H9 (cell line): ENCODE measurements at regions not wholly inside any gene's neighbourhood (a gene's known extent, or its start where the extent isn't known, plus 50 kb on each side); places are given as distances from the start of the nearest gene placed in this dataset.

ENCODE experiments used
- DNase-seq: peaks from one replicate; pipeline ENCODE4 v3.0.0-alpha.2; 2017
- H2AFZ ChIP-seq: one replicate; pipeline ENCODE4 v1.6.1; 2013; ENCODE audit warnings: mild to moderate bottlenecking, low read length, control low read depth, moderate library complexity
- H2AK5ac ChIP-seq: 2 replicates; pipeline ENCODE4 v1.6.1; 2013; ENCODE audit warnings: low read length, control low read depth, mixed read lengths; ENCODE audit not compliant: insufficient read length
- H2BK120ac ChIP-seq: one replicate; pipeline ENCODE4 v1.6.1; 2013; ENCODE audit warnings: low read depth, mild to moderate bottlenecking, low read length, control low read depth, inconsistent platforms; ENCODE audit not compliant: poor library complexity, severe bottlenecking
- H2BK12ac ChIP-seq: 2 replicates; pipeline ENCODE4 v1.6.1; 2013; ENCODE audit warnings: low read length, control low read depth, mixed read lengths, low read depth; ENCODE audit not compliant: insufficient read length
- H2BK15ac ChIP-seq: 2 replicates; pipeline ENCODE4 v1.6.1; 2013; ENCODE audit warnings: low read depth, low read length, control low read depth
- H2BK20ac ChIP-seq: one replicate; pipeline ENCODE4 v1.6.1; 2013; ENCODE audit warnings: low read depth, mild to moderate bottlenecking, low read length, control low read depth, inconsistent platforms; ENCODE audit not compliant: poor library complexity, severe bottlenecking
- H2BK5ac ChIP-seq: 2 replicates; pipeline ENCODE4 v1.6.1; 2013; ENCODE audit warnings: low read length, control low read depth, mixed read lengths; ENCODE audit not compliant: insufficient read length
- H3K14ac ChIP-seq: 2 replicates; pipeline ENCODE4 v1.6.1; 2013; ENCODE audit warnings: low read length, control low read depth; ENCODE audit not compliant: insufficient read depth
- H3K18ac ChIP-seq: 2 replicates; pipeline ENCODE4 v1.6.1; 2013; ENCODE audit warnings: low read depth, mild to moderate bottlenecking, mixed read lengths, low read length, control low read depth; ENCODE audit not compliant: insufficient read length
- H3K23ac ChIP-seq: 2 replicates; pipeline ENCODE4 v1.6.1; 2013; ENCODE audit warnings: low read length, control low read depth, mixed read lengths, low read depth; ENCODE audit not compliant: insufficient read length
- H3K23me2 ChIP-seq: 2 replicates; pipeline ENCODE4 v1.6.1; 2013; ENCODE audit warnings: low read depth, mild to moderate bottlenecking, mixed read lengths, low read length, control low read depth; ENCODE audit not compliant: insufficient read length, poor library complexity, severe bottlenecking
- H3K27ac ChIP-seq: 2 replicates; pipeline ENCODE4 v1.5.1; 2013; ENCODE audit warnings: low read length, control low read depth, mixed read lengths, low read depth; ENCODE audit not compliant: insufficient read length
- H3K27me3 ChIP-seq: 2 replicates; pipeline ENCODE4 v1.6.1; 2013; ENCODE audit warnings: low read length, control low read depth, inconsistent platforms; ENCODE audit not compliant: insufficient read depth
- H3K4ac ChIP-seq: 2 replicates; pipeline ENCODE4 v1.6.1; 2013; ENCODE audit warnings: low read depth, mild to moderate bottlenecking, control low read depth, inconsistent platforms, low read length, moderate library complexity
- H3K4me1 ChIP-seq: 2 replicates; pipeline ENCODE4 v1.6.1; 2013; ENCODE audit warnings: low read length, control low read depth, inconsistent platforms; ENCODE audit not compliant: insufficient read depth
- H3K4me2 ChIP-seq: 2 replicates; pipeline ENCODE4 v1.6.1; 2013; ENCODE audit warnings: low read length, control low read depth, mixed read lengths; ENCODE audit not compliant: insufficient read length, insufficient read depth
- H3K56ac ChIP-seq: 2 replicates; pipeline ENCODE4 v1.6.1; 2013; ENCODE audit warnings: low read depth, mild to moderate bottlenecking, mixed read lengths, low read length, control low read depth; ENCODE audit not compliant: insufficient read length
- H3K79me1 ChIP-seq: 2 replicates; pipeline ENCODE4 v1.6.1; 2013; ENCODE audit warnings: low read depth, mild to moderate bottlenecking, moderate library complexity, low read length, control low read depth, inconsistent platforms; ENCODE audit not compliant: insufficient read depth, poor library complexity, severe bottlenecking
- H3K79me2 ChIP-seq: 2 replicates; pipeline ENCODE4 v1.6.1; 2013; ENCODE audit warnings: low read length, control low read depth, inconsistent platforms; ENCODE audit not compliant: insufficient read depth
- H3K9ac ChIP-seq: 2 replicates; pipeline ENCODE4 v1.6.1; 2013; ENCODE audit warnings: low read length, control low read depth, mixed read lengths; ENCODE audit not compliant: insufficient read length; ENCODE audit errors: extremely low read depth
- H3K9me3 ChIP-seq: one replicate; pipeline ENCODE4 v1.6.1; 2013; ENCODE audit warnings: low read depth, low read length, inconsistent platforms; ENCODE audit not compliant: control insufficient read depth
- H3T11ph ChIP-seq: one replicate; pipeline ENCODE4 v1.6.1; 2013; ENCODE audit warnings: mild to moderate bottlenecking, low read length, control low read depth, inconsistent platforms
- H4K20me1 ChIP-seq: one replicate; pipeline ENCODE4 v1.6.1; 2013; ENCODE audit not compliant: control insufficient read depth, insufficient read length, insufficient read depth
- H4K5ac ChIP-seq: 2 replicates; pipeline ENCODE4 v1.6.1; 2013; ENCODE audit warnings: low read depth, mild to moderate bottlenecking, mixed read lengths, low read length, control low read depth; ENCODE audit not compliant: insufficient read length
- H4K8ac ChIP-seq: replicated peaks from 2 replicates; pipeline ENCODE4 v1.6.1; 2013; ENCODE audit warnings: low read length, control low read depth, mixed read lengths, low read depth; ENCODE audit not compliant: insufficient read length
- H4K91ac ChIP-seq: 2 replicates; pipeline ENCODE4 v1.6.1; 2013; ENCODE audit warnings: low read depth, mild to moderate bottlenecking, moderate library complexity, mixed read lengths, low read length, control low read depth; ENCODE audit not compliant: insufficient read length
- H3K27ac Mint-ChIP-seq, 3 experiments: 2 replicates in 2 of 3; 3 replicates in 1 of 3; pipeline ENCODE4 v1.8.0; 2020 to 2021; ENCODE audit warnings: mixed read lengths in 3 of 3, mild to moderate bottlenecking in 1 of 3, moderate library complexity in 1 of 3
- H3K27me3 Mint-ChIP-seq: 2 replicates; pipeline ENCODE4 v1.8.0; 2021; ENCODE audit warnings: low read depth, mild to moderate bottlenecking, moderate library complexity, mixed read lengths
- H3K36me3 Mint-ChIP-seq, 3 experiments: 2 replicates in 2 of 3; 3 replicates in 1 of 3; pipeline ENCODE4 v1.8.0; 2020 to 2021; ENCODE audit warnings: low read depth in 3 of 3, mixed read lengths in 3 of 3; ENCODE audit not compliant: insufficient read depth in 1 of 3
- H3K4me1 Mint-ChIP-seq, 2 experiments: 2 replicates each; pipeline ENCODE4 v1.8.0; 2020; ENCODE audit warnings: mixed read lengths in 2 of 2
- H3K4me3 Mint-ChIP-seq, 2 experiments: 2 replicates in 1 of 2; 3 replicates in 1 of 2; pipeline ENCODE4 v1.8.0; 2020 to 2021; ENCODE audit warnings: mild to moderate bottlenecking in 2 of 2, mixed read lengths in 2 of 2, moderate library complexity in 1 of 2
- H3K9me3 Mint-ChIP-seq, 2 experiments: 2 replicates in 1 of 2; 3 replicates in 1 of 2; pipeline ENCODE4 v1.8.0; 2020; ENCODE audit warnings: mild to moderate bottlenecking in 2 of 2, mixed read lengths in 2 of 2, moderate library complexity in 1 of 2
- CTCF ChIP-seq: fragments of 200-600 bp; sonication (generic); conservative IDR thresholded peaks from 3 replicates; pipeline ENCODE4 v1.8.0; 2021; ENCODE audit warnings: antibody characterized with exemption, mild to moderate bottlenecking
- WGBS: extraction: QIAGEN DNeasy Blood & Tissue Kit; methylation state at CpG from one replicate; pipeline ENCODE4 v1.1.7; 2013; ENCODE audit warnings: missing lambda C conversion rate, low lambda C conversion rate, mixed read lengths; ENCODE audit not compliant: insufficient read length; ENCODE audit errors: extremely low coverage; 5-methylcytosine and 5-hydroxymethylcytosine counted together

GRCh38 chr5:87210743-87211142 lies 56.9 kb upstream of the RASA1 start:
- H2BK12ac ChIP-seq, result no peak overlapping the region
- no peak overlapping the region for H3K18ac ChIP-seq
- H3K56ac ChIP-seq, result no peak overlapping the region
- no peak overlapping the region for H3K23ac ChIP-seq
- no peak overlapping the region for H3K9ac ChIP-seq
- DNase-seq, result no peak
- H3K79me2 ChIP-seq, result no peaks in the 10 kb centered on the region
- H4K5ac ChIP-seq, result no peak overlapping the region
- no peak overlapping the region for H4K8ac ChIP-seq
- no peaks in the 10 kb centered on the region for H3K79me1 ChIP-seq
- H2BK120ac ChIP-seq, result no peak overlapping the region
- H3K9me3 Mint-ChIP-seq, result peaks cover 0 to 4% of the 10 kb centered on the region in 2 experiments; a peak in 1 of 5 replicates
- no peak overlapping the region for H2BK15ac ChIP-seq
- no peak overlapping the region for H3K4me3 Mint-ChIP-seq
- no peaks in the 10 kb centered on the region for H3K27me3 Mint-ChIP-seq
- H3K27ac Mint-ChIP-seq, result no peak overlapping the region
- H3K23me2 ChIP-seq, result no peaks in the 10 kb centered on the region
- no peaks in the 10 kb centered on the region for H3K27me3 ChIP-seq
- no peak overlapping the region for H3T11ph ChIP-seq
- no peaks in the 10 kb centered on the region for H3K9me3 ChIP-seq
- no peak overlapping the region for H2AFZ ChIP-seq
- H2BK20ac ChIP-seq, result no peak overlapping the region
- WGBS, result no CpG with 5 or more reads among the region's 2 CpGs
- H4K91ac ChIP-seq, result no peak overlapping the region
- no peak overlapping the region for H3K14ac ChIP-seq
- H3K36me3 Mint-ChIP-seq, result no peaks in the 10 kb centered on the region
- H3K27ac ChIP-seq, result no peak overlapping the region
- no peaks in the 10 kb centered on the region for H3K4me1 ChIP-seq
- H3K4ac ChIP-seq, result no peak overlapping the region
- no peak for TF ChIP-seq CTCF
- no peak overlapping the region for H2BK5ac ChIP-seq
- no peak overlapping the region for H3K4me2 ChIP-seq
- H4K20me1 ChIP-seq, result no peaks in the 10 kb centered on the region
- H3K4me1 Mint-ChIP-seq, result peaks cover 3% of the 10 kb centered on the region in 2 experiments; a peak in 3 of 4 replicates
- no peak overlapping the region for H2AK5ac ChIP-seq
